PC-3 (cell line): ENCODE measurements at regions not wholly inside any gene's neighbourhood (a gene's known extent, or its start where the extent isn't known, plus 50 kb on each side); places are given as distances from the start of the nearest gene placed in this dataset.

Experiments
- CTCF ChIP-seq: fragments of 300-600 bp; sonication (generic); conservative IDR thresholded peaks from 2 replicates; pipeline ENCODE4 v1.5.1; 2017; ENCODE audit warnings: antibody characterized with exemption, low read depth, mild to moderate bottlenecking, low read length
- EZH2 ChIP-seq: fragments of 300-600 bp; sonication (generic); IDR thresholded peaks from one replicate; pipeline ENCODE4 v1.6.1; 2017; ENCODE audit warnings: antibody characterized with exemption, mild to moderate bottlenecking, low read length; ENCODE audit not compliant: unreplicated experiment
- EZH2phosphoT487 ChIP-seq: fragments of 300-600 bp; sonication (generic); IDR thresholded peaks from 2 replicates; pipeline ENCODE4 v1.6.1; 2018; ENCODE audit warnings: mild to moderate bottlenecking, antibody characterized with exemption, low read length, borderline replicate concordance

- TF ChIP-seq EZH2 (no peak), CTCF (no peak), EZH2phosphoT487 (no peak)
Observed at GRCh38 chrX:110983024-110983423, 113.0 kb upstream of the PAK3 start.
